Osteocyte (in vitro differentiated cells): ENCODE measurements at regions not wholly inside any gene's neighbourhood (a gene's known extent, or its start where the extent isn't known, plus 50 kb on each side); places are given as distances from the start of the nearest gene placed in this dataset.

Experiments used
- DNase-seq: peaks from one replicate; pipeline ENCODE4 v3.0.0; 2021; ENCODE audit warnings: mixed read lengths; ENCODE audit not compliant: unreplicated experiment; ENCODE audit errors: extremely low spot score
- H3K27ac Mint-ChIP-seq: one replicate; pipeline ENCODE4 v1.8.0; 2021; ENCODE audit warnings: mild to moderate bottlenecking, mixed read lengths; ENCODE audit not compliant: unreplicated experiment
- H3K27me3 Mint-ChIP-seq: one replicate; pipeline ENCODE4 v1.8.0; 2021; ENCODE audit warnings: mixed read lengths; ENCODE audit not compliant: unreplicated experiment
- H3K36me3 Mint-ChIP-seq: one replicate; pipeline ENCODE4 v1.8.0; 2021; ENCODE audit warnings: mixed read lengths; ENCODE audit not compliant: unreplicated experiment
- H3K4me1 Mint-ChIP-seq: one replicate; pipeline ENCODE4 v1.8.0; 2021; ENCODE audit warnings: mixed read lengths; ENCODE audit not compliant: unreplicated experiment
- H3K4me3 Mint-ChIP-seq: one replicate; pipeline ENCODE4 v1.8.0; 2021; ENCODE audit warnings: mild to moderate bottlenecking, moderate library complexity, mixed read lengths; ENCODE audit not compliant: unreplicated experiment
- H3K9me3 Mint-ChIP-seq: one replicate; pipeline ENCODE4 v1.8.0; 2021; ENCODE audit warnings: mixed read lengths; ENCODE audit not compliant: unreplicated experiment
- TF ChIP-seq, protein P1 (sequence below): fragments of 200-600 bp; sonication (generic); IDR thresholded peaks from 2 replicates; pipeline ENCODE4 v1.5.0; 2021; ENCODE audit warnings: antibody characterized with exemption, mild to moderate bottlenecking, moderate library complexity

DNA sequence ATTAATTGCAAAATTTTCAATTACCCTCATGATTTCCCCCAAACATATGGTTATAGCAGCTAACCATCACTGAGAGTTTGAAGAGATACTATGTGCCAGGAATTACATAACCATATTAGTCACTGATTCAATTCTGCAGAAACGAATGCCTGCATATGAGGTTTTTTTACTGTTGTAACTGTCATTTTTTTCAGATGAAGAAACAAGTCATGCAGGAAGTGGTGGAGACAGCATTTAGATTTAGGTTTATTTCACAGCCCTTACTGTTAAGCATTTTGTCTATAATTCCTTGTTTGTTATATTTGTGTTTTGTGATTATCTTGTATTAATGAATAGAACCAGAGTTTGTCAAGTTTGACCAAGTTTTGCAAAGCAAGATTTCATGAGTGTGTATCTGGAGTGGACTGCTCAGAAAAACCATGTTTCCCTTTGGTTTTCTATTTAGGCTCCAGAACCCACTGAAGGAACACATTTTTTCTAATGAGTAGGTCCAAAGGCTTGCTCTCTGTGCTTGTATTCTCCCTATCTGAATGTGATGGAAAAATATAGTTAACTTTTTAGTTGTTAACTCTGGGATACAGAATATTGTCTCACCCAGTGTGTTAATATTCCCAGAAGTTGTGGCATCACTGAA lies 308.5 kb upstream of the ADAMTS5 start:
- Mint-ChIP-seq H3K9me3 (peaks cover 13% of the 10 kb centered on the region), H3K4me1 (peaks cover 40% of the 10 kb centered on the region), H3K4me3 (no peak overlapping the region), H3K27me3 (no peaks in the 10 kb centered on the region), H3K36me3 (no peaks in the 10 kb centered on the region), H3K27ac (peak overlapping the region; percentile 75)
- DNase-seq = no peak
- TF ChIP-seq, protein P1, sequence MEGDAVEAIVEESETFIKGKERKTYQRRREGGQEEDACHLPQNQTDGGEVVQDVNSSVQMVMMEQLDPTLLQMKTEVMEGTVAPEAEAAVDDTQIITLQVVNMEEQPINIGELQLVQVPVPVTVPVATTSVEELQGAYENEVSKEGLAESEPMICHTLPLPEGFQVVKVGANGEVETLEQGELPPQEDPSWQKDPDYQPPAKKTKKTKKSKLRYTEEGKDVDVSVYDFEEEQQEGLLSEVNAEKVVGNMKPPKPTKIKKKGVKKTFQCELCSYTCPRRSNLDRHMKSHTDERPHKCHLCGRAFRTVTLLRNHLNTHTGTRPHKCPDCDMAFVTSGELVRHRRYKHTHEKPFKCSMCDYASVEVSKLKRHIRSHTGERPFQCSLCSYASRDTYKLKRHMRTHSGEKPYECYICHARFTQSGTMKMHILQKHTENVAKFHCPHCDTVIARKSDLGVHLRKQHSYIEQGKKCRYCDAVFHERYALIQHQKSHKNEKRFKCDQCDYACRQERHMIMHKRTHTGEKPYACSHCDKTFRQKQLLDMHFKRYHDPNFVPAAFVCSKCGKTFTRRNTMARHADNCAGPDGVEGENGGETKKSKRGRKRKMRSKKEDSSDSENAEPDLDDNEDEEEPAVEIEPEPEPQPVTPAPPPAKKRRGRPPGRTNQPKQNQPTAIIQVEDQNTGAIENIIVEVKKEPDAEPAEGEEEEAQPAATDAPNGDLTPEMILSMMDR = no peak

DNA sequence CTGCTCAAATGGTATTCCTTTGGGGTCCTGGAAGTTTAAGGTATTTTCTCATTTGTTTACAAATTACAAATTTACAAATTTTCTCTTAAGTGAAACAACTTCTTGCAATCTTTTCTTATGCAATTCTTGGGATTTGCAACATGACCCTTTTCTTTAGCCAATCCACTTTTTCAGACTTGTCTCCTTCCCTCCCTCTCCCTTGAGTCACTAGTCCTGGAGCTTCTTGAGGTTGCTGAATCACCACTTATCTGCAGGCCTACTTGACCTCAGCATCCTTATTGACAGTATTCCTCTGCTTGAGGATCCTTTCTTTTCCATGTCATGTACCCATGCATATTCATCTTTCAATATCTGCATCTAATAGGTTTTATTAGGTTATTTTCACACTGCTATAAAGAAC lies 302.8 kb upstream of the ADAMTS5 start:
- no peak for DNase-seq
- Mint-ChIP-seq H3K4me1 (peaks cover 35% of the 10 kb centered on the region), H3K36me3 (no peaks in the 10 kb centered on the region), H3K27me3 (no peaks in the 10 kb centered on the region), H3K4me3 (no peak overlapping the region), H3K27ac (peak overlapping the region; percentile 5), H3K9me3 (peaks cover 10% of the 10 kb centered on the region)
- TF ChIP-seq, protein P1 = no peak

DNA sequence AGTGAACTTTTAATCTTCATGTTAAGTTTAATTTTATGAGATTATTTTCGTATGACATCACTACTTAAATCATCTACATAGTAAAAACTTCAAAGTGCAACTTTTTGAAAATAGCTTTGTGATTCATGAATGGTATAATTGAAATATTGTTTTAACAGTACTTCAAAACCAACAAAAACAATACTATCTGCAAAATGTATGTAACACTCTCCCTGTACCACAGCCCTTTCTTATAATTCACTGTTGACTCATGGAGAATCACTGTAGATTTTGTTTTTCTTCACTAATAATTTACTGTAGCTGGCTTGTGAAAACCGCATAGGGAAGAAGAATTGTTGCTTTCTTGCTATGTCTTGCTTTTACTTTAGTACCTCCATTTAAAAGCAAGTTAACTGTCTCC lies 301.4 kb upstream of the ADAMTS5 start:
- TF ChIP-seq, protein P1 = no peak
- H3K4me1 Mint-ChIP-seq = peaks cover 35% of the 10 kb centered on the region
- no peak for DNase-seq
- no peaks in the 10 kb centered on the region for H3K36me3 Mint-ChIP-seq
- no peak overlapping the region for H3K4me3 Mint-ChIP-seq
- H3K9me3 Mint-ChIP-seq = peaks cover 10% of the 10 kb centered on the region
- H3K27me3 Mint-ChIP-seq = no peaks in the 10 kb centered on the region
- peak overlapping the region; percentile 70 for H3K27ac Mint-ChIP-seq

DNA sequence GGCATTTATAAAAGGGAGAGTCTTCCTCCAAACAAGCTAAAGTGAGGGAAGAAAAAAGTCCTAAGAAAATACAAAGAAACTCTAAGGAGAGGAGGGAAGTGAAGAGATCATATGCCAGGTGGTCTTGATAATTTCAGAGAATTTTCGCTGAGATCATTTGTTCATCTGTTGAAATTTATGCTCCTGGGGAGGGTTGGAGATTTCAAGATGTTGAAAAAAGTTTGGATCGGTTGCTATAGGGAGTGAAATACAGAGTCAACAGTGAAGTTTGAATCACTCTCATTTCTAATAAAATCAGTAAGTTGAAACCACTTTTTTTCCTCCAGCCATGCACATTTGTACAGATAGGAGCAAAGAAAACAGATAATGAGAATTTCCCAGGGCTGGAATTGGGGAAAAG lies 299.1 kb upstream of the ADAMTS5 start:
- Mint-ChIP-seq H3K4me3 (no peak overlapping the region), H3K36me3 (no peaks in the 10 kb centered on the region), H3K9me3 (no peaks in the 10 kb centered on the region), H3K27me3 (no peaks in the 10 kb centered on the region), H3K4me1 (peaks cover 23% of the 10 kb centered on the region), H3K27ac (no peak overlapping the region)
- DNase-seq = no peak
- TF ChIP-seq, protein P1 = no peak

DNA sequence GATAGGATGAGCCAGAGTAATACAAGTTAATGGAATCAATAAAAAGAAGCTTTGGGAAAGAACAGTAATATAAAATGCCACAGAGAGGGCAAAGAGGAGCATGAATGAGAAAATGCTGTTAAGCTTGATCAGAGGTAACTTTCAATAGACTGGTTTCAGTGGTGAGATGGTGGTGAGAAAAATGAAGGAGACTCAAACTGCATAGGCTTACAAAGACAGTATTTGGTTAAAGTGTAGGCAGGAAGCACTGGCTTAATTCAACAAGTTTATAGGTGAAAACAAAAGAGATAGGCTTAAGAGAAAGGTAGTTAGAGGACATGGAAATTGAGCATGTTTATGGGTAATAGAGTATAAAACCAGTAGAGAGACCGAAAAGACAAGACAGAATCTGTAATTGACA lies 298.6 kb upstream of the ADAMTS5 start:
- no peak for DNase-seq
- H3K27me3 Mint-ChIP-seq = no peaks in the 10 kb centered on the region
- TF ChIP-seq, protein P1 = no peak
- peaks cover 19% of the 10 kb centered on the region for H3K4me1 Mint-ChIP-seq
- H3K27ac Mint-ChIP-seq = no peak overlapping the region
- no peak overlapping the region for H3K4me3 Mint-ChIP-seq
- no peaks in the 10 kb centered on the region for H3K36me3 Mint-ChIP-seq
- no peaks in the 10 kb centered on the region for H3K9me3 Mint-ChIP-seq
